IPS-11a (cell line): ENCODE measurements at regions not wholly inside any gene's neighbourhood (a gene's known extent, or its start where the extent isn't known, plus 50 kb on each side); places are given as distances from the start of the nearest gene placed in this dataset.
"Not testable (repeated sequence)": the region's sequence is repeated elsewhere in the genome, so short reads cannot be mapped to it uniquely, and the experiment has no call there.

Source experiments
- H3K4me3 ChIP-seq: one replicate; pipeline ENCODE4 v1.5.1; 2013; ENCODE audit warnings: low read depth, low read length, control low read depth

- not testable (repeated sequence) for H3K4me3 ChIP-seq
Measured at GRCh38 chr22:16730894-16731293, 94.3 kb downstream of the XKR3 start.

DNA sequence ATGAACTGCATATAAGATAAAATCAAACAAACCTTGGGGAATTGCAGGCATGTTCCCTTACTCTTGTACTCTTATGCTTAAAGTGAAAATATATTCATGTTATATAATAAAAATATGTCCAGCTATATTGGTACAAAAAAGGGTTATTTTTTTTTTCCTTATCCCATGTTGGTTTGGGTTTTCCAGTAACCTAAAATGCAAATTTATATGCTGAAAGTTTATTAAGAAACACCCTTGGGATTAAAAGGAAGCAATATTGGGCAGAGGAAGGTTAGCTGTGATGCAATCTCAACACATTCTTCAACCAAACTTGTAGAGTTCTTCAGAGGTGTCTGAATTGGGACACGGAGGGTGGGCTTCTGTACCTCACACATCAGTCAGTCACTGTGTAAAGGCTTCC lies 97.7 kb downstream of the XKR3 start:
- H3K4me3 ChIP-seq = not testable (repeated sequence)

DNA sequence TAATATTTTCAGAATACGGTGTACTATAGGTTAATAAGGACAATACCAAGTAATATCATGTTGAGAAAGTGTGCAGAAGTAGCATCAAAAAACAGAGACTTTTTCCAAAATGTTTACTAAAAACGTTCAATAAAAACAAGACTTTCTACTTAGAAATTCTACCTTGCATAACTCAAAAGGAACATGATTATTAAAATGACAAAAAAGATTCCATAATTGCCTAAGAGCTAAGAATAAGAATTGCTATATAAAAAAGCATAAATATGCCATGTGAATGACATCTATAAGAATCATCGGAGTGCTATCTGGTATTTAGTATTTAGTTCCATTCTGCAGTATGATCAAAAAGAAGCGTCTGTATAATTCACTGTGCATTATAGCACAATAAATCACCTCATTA lies 102.0 kb downstream of the XKR3 start:
- H3K4me3 ChIP-seq = not testable (repeated sequence)

DNA sequence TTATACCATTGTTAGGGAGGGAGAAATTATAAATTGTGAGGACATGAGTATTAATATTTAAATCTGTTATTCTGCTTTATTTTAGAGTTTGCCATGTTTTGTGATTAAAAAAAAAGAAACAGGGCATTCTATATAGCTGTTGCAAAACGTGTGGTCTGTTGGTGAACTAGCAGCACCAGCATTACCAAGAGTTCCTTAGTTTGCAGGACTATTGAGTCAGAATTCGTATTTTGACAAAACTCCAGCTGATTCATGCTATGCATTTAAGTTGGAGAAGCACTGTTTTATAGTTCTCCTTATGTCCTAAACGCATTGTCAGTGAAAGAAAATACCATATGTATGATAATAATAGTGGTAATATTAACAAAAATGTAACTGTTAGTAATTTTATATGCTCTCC lies 102.6 kb downstream of the XKR3 start:
- not testable (repeated sequence) for H3K4me3 ChIP-seq

DNA sequence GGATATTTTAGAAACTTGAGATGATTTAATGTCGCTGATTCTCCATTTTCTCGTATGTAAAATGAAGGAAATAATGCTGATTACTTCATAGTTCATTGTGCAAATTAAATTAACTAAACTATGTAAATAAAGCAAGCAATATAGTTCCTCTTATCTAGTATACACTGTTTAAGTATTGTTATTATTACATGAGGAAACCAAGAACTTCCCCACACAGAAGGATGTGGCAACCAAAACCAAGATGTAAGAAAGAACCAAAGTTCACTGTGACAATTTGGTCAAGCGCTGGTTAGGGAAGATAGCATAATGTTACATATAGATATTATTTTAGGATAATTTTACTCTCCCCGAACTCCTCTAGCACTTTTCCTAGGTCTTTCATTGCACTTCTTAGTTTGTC lies 103.2 kb downstream of the XKR3 start:
- H3K4me3 ChIP-seq = no peak overlapping the region

GRCh38 chr22:16717699-16718558 lies 107.3 kb downstream of the XKR3 start:
- peak overlapping the region; percentile 29 for H3K4me3 ChIP-seq

DNA sequence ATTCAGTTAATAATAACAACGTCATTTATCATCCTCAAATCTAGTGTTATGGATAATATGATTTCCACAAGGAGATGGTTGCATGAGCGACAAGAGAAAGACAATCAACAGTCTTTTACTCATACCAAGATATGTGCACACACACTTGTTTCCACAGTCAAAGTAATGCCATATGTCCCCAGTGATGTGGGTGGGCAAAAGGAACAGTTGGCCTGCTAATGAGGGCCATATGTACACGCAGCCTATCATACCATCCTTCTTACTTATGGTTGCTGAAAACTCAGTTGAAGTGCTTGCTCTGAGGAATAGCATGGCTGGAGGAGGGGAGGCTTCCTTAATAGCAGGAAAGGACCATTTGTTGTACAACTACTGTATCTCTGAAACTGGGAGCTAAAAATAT lies 110.6 kb downstream of the XKR3 start:
- H3K4me3 ChIP-seq = not testable (repeated sequence)

DNA sequence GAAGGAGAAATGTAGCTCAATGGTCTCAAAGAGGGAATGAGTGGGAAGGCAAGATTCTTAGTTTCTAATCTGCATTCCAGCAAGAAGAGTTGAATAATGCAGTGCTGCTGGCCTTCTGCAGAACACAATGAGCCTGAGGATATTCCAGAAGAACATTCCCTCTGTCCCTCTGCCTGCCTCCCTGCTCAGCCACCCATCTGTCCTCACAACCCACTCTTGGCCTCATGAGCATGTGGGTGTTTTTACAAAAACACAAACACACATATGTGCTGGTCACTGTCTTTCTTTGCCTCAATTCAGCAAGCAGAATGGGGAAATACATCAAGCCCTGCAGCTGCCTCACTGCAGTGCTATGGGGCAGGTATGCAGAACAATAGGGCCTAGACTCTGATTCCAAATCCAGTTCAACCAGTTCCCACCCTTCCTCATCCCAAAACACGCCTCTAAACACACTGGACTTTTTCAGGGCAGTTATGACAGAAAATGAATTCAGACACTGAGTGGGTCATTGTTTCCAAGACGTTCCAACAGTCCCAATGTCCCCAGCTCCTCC lies 109.8 kb upstream of the CCT8L2 start:
- H3K4me3 ChIP-seq = not testable (repeated sequence)

DNA sequence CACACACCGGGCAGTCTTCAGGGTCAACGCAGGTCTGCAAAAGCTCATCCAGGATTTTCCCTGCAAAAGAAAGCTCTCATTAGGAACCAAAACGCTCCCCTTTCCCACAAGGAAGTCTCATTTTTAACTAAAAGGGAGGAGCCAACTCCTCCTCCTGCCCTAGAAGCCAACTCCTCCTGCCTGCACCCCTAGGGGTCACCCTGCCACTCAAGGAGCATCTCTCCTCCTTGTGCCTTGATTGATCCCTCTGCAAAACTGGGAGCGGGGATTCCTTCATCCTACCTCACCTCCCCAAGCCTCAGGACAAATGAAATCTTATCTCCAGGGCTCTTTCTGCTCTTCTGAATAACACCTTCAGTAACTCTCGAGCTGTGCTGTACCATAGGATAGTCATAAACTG lies 107.8 kb upstream of the CCT8L2 start:
- H3K4me3 ChIP-seq = not testable (repeated sequence)

DNA sequence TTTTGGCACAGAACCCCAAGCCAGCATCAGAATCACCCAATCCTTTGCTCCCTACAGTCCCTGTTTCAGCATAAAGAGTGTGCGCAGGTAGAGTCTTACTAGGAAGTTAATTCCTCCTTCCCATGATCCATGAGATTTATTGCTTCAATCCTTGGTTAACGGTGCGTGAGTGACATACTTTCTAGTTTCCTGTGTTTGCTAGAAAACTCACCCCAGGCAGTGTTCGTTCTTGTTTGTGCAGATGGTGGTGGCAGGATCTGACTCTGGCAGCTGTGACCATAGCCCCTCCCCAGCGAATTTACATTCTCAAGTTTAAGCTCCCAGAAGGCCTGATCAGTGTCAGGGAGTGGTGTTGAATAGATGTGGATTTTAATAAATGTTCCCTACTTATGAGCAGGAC lies 106.7 kb upstream of the CCT8L2 start:
- no peak overlapping the region for H3K4me3 ChIP-seq

GRCh38 chr22:16697492-16698044 lies 105.0 kb upstream of the CCT8L2 start:
- H3K4me3 ChIP-seq = not testable (repeated sequence)

DNA sequence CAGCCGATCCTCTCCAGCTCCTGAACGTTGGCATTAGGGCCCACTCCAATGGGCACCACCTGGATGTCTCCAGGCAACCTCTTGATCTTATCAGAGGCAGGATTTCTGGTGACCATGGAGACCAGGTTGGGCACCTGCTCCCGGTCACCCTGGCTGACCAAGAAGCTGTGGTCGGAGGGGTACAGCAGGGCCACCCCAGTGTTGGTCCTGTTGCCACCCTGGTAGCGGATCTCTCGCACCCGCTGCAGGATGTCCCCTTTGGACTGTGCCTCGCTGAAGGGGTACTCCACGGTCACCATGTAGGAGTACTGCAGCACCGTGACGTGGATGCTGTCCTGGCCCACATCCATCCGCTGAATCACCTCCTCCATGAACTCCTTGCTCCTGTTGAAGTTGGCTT lies 104.3 kb upstream of the CCT8L2 start:
- H3K4me3 ChIP-seq = not testable (repeated sequence)

DNA sequence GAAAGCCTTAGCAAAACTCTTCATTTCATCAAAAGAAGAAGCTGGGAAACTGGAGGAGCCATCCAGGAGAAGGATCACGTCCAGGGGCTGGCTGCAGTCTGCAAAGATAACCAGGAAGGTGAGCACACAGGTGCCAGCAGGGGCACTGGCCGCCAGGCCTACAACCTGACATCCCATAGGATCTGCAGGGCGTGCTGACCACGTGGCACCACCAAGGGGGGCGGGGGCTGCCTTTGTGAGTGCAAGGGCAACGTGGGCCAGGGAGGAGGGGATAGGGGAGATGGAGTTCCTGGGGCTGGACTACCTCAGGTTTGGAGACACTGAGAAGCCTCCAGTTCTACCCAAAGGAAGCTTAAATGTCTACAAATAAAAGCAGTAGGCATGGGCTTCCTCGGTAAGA lies 102.7 kb upstream of the CCT8L2 start:
- no peak overlapping the region for H3K4me3 ChIP-seq

DNA sequence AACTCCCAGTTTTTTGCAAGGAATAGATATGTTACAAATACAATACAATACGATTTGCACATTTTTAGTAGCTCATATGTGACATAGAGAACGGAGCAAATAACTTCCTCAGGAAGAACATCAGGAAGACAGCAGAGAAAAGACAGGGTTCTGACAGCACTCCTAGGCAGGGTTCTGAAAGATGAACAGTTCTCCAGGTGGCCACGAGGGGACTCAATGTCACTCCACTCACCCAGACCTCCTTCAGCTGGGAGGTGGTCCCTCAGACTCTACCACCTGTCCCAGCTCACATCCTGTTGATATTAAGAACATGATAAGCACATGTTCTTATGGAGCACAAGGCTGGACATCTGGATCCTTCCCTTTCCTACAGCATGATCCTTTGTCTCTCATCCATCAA lies 101.1 kb upstream of the CCT8L2 start:
- H3K4me3 ChIP-seq = not testable (repeated sequence)

- H3K4me3 ChIP-seq = not testable (repeated sequence)
Measured at GRCh38 chr22:16689358-16689757, 96.7 kb upstream of the CCT8L2 start.

GRCh38 chr22:16681290-16681689 lies 88.7 kb upstream of the CCT8L2 start:
- not testable (repeated sequence) for H3K4me3 ChIP-seq

- H3K4me3 ChIP-seq = not testable (repeated sequence)
Measured at GRCh38 chr22:16680209-16680899, 87.7 kb upstream of the CCT8L2 start.

GRCh38 chr22:16679191-16679834 lies 86.7 kb upstream of the CCT8L2 start:
- H3K4me3 ChIP-seq = not testable (repeated sequence)

DNA sequence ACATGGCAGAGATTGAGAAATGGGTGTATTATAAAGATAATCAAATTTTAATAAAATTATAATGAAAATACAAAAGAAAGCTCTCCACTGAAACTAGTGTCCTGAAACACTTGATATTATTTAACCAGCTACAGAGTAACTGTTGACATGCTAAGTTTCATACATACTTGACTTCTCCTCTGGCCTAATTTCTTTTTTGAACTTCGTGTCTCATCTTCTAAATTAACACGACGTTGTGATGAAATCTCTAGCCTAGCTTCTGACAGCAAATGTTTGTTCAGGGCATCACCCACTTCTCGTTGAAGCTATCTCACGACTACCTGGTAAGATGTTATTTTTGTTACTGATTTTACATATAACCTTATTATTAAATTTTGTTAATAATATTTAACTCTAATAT lies 80.8 kb upstream of the CCT8L2 start:
- not testable (repeated sequence) for H3K4me3 ChIP-seq

DNA sequence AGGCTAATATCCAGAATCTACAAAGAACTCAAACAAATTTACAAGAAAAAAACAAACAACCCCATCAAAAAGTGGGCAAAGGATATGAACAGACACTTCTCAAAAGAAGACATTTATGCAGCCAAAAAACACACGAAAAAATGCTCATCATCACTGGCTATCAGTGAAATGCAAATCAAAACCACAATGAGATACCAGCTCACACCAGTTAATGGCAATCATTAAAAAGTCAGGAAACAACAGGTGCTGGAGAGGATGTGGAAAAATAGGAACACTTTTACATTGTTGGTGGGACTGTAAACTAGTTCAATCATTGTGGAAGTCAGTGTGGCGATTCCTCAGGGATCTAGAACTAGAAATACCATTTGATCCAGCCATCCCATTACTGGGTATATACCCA lies 73.0 kb upstream of the CCT8L2 start:
- H3K4me3 ChIP-seq = not testable (repeated sequence)

- not testable (repeated sequence) for H3K4me3 ChIP-seq
Measured at GRCh38 chr22:16662330-16662729, 69.7 kb upstream of the CCT8L2 start.
